Left ventricle myocardium superior (tissue), 1 donor: ENCODE measurements at regions not wholly inside any gene's neighbourhood (a gene's known extent, or its start where the extent isn't known, plus 50 kb on each side); places are given as distances from the start of the nearest gene placed in this dataset.

Source experiments
- ATAC-seq: fragments of 200-7000 bp; cut with Tn5 transposase; one replicate; pipeline ENCODE4 v1.9.1; 2020; ENCODE audit warnings: mild to moderate bottlenecking, moderate library complexity
- DNase-seq: peaks from one replicate; pipeline ENCODE4 v3.0.0-alpha.2; 2020
- intact Hi-C: fragments of 100-400 bp; cut with micrococcal nuclease; formaldehyde crosslinking; loops from one replicate; pipeline ENCODE4 v1.11.0; 2022
- donor health status: DM: no; HTN: yes; CAD: no; lungs with severe emphysema.

GRCh38 chr4:13876940-13877339, 249.4 kb upstream of the BOD1L1 start:
- intact Hi-C loops = no loop called here
- ATAC-seq (no peak), DNase-seq (no peak)

DNA sequence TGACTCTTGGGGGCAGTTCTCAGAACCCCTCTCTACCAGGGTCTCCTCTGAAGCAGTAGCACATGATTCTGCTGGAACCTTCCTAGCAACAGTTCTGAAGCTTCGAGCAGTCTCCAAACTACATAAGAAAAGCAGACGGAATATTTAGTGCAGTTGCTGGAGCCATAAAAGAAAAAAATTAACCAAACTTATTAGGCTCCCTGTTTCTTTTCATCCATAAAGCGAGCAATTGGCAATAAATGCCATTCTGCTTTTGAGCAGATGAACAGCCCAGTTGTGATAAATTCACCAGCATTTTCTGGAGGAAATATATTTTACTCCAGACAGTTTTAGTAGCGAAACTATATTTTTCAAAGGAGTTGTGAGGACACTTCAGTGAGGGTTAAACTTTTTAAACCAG, 250.1 kb upstream of the BOD1L1 start:
- no peak for ATAC-seq
- intact Hi-C loops = no loop called here

DNA sequence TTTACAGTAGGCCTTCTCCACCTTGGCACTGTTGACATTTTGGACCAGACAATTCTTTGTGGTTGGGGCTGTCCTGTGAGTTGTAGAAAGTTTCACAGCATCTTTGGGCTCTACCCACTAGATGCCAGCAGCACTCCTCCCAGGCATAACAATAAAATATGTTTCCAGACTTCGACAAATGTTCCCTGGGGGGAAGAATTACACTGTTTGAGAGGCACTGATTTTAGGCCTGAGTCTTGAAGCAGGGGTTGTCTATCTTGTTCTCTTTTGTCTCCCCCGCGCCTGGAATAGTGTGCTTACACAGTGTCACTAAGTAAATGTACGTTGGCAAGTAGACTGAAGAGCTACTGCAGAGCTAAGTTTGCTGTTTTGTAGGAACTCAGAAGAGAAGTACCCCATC, 254.4 kb upstream of the BOD1L1 start:
- ATAC-seq (no peak), DNase-seq (no peak)
- intact Hi-C loops = no loop called here

More for the DNA sequence above, 250.1 kb upstream of the BOD1L1 start:
- no peak for DNase-seq

DNA sequence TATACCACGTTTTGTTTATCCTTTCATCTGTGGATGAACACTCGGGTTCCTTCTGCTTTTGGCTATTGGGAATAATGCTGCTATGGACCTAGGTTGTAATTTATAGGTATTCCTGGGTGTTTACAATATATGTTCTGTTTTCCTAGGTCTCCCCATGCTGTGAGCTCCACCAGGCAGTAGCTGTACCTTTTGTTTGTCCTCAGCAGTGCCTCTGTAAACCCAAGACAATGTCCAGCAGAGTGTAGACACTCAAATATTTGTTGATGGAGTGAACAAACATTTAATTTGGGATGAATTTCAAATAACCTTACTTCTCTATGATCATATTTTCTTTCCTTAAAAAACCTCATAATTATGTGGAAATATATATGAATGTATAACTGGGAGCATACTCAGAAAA, 259.5 kb upstream of the BOD1L1 start:
- intact Hi-C loops = no loop called here
- no peak for ATAC-seq
- no peak for DNase-seq

- DNase-seq (no peak), ATAC-seq (no peak)
- intact Hi-C loops = no loop called here
Observed at GRCh38 chr4:13888112-13888511, 260.6 kb upstream of the BOD1L1 start.

- intact Hi-C loops = no loop called here
- no peak for DNase-seq
- no peak for ATAC-seq
Observed at GRCh38 chr4:13891544-13891939, 264.0 kb upstream of the BOD1L1 start.

GRCh38 chr4:13892739-13893105, 265.2 kb upstream of the BOD1L1 start:
- intact Hi-C loops = no loop called here
- no peak for DNase-seq
- no peak for ATAC-seq

GRCh38 chr4:13893211-13893610, 265.7 kb upstream of the BOD1L1 start:
- ATAC-seq (no peak), DNase-seq (no peak)
- intact Hi-C loops = no loop called here

GRCh38 chr4:13893987-13894386, 266.5 kb upstream of the BOD1L1 start:
- no peak for ATAC-seq
- intact Hi-C loops = no loop called here
- no peak for DNase-seq

- intact Hi-C loops = no loop called here
- DNase-seq = no peak
- ATAC-seq = no peak
Observed at GRCh38 chr4:13900780-13901179, 273.3 kb upstream of the BOD1L1 start.

- ATAC-seq (no peak), DNase-seq (no peak)
- intact Hi-C loops = no loop called here
Observed at GRCh38 chr4:13902146-13902545, 274.6 kb upstream of the BOD1L1 start.

GRCh38 chr4:13903061-13903460, 275.5 kb upstream of the BOD1L1 start:
- no peak for DNase-seq
- intact Hi-C loops = no loop called here
- no peak for ATAC-seq

- intact Hi-C loops = no loop called here
- ATAC-seq (no peak), DNase-seq (no peak)
Observed at GRCh38 chr4:13903901-13904300, 276.4 kb upstream of the BOD1L1 start.

GRCh38 chr4:13905543-13905942, 278.0 kb upstream of the BOD1L1 start:
- ATAC-seq = no peak
- DNase-seq = no peak
- intact Hi-C loops = no loop called here

GRCh38 chr4:13906727-13907126, 279.2 kb upstream of the BOD1L1 start:
- DNase-seq (no peak), ATAC-seq (no peak)
- intact Hi-C loops = no loop called here

DNA sequence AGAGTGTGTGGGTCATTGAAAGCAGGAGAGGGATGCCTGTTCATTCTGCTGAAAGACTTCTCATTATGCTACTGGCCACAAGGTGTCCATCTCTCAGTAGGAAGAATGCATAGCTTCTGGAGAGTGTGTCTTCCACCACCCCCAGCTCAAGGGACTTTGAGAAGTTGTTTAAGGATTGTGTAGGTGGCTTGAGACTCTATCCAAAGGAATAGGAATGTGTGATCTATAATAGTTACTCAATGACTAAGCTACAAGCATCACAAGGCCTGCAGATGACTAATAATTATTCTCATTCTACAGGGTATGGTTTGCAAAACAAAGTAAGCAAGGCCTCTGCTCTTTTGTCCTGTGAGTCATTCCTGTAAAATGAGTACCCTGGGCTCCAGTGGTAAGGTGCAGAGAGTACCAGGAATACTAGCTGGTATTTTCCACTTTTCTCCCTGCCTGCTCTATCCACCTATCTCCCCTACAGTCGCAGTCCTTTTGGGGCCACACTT, 279.8 kb upstream of the BOD1L1 start:
- intact Hi-C loops = no loop called here
- no peak for ATAC-seq
- DNase-seq = no peak

GRCh38 chr4:13908455-13908854, 280.9 kb upstream of the BOD1L1 start:
- ATAC-seq (no peak), DNase-seq (no peak)
- intact Hi-C loops = no loop called here

- DNase-seq = no peak
- intact Hi-C loops = no loop called here
- ATAC-seq = no peak
Observed at GRCh38 chr4:13910556-13910955, 283.0 kb upstream of the BOD1L1 start.

DNA sequence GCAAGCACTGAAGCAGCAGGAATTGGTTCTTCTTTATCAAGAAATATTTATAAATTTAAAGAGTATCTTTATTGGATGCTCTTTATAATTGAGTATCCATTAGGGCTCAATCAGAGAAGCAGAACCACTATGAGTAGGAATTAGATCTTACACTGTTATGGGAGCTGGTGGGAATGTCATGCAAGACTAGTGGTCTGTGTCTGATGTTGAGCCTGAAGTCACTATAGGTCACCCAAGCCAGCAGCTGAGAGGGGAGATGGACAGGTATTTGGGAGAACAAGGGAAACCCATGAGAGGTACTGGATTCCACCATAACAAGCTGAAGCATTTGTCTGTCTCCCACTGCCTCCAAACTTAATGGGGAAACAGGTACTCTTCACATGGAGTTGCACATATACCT, 283.7 kb upstream of the BOD1L1 start:
- no peak for ATAC-seq
- intact Hi-C loops = no loop called here
- DNase-seq = no peak

DNA sequence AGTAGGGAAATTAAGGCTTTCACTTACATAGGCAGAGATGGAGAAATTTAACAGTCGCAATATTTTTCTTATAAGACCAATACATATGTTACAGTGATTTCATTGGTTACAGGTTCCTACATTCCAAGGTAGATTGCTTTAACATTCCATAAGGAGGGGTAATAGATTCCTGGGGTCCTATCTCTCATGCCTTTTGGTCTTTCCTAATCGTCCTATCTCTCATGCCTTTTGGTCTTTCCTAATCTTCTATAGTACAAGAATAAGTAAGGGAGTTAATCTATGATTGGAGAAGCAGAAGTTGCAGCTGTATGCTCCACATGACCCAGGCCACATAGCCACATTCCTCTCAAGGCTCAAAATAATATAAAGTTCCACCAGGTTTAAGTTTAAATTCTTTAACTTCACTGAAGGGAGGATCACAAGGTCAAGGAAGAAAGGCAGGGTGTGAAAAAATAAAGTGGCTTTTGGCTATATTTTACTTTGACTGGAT, 285.0 kb upstream of the BOD1L1 start:
- intact Hi-C loops = no loop called here
- ATAC-seq = no peak
- DNase-seq = no peak

GRCh38 chr4:13912966-13913365, 285.4 kb upstream of the BOD1L1 start:
- no peak for ATAC-seq
- intact Hi-C loops = no loop called here

DNA sequence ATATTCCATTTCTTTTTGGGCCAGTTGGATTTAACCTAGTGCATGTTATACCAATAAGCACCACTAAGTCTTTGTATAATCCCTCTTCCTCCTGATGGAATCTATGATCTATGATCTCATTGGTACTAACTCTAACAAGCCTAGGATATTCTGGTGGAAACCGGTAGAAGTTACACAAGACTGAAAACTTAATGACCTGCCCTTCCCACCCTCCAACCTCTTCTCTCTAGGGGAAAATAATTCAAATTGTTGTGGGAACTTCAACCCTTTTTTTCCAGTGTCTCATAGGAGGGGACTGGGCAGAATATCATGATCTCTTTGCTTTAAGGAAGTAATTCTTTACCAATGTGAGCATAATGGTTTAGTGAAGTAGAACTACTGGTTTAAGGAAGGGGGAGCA, 289.5 kb upstream of the BOD1L1 start:
- intact Hi-C loops = no loop called here
- no peak for DNase-seq
- ATAC-seq = no peak

More at GRCh38 chr4:13912966-13913365, 285.4 kb upstream of the BOD1L1 start:
- no peak for DNase-seq
